ENCODE measurements at regions not wholly inside any gene's neighbourhood (a gene's known extent, or its start where the extent isn't known, plus 50 kb on each side); places are given as distances from the start of the nearest gene placed in this dataset.

GRCh38 chr3:155019575-155019974 is 60.5 kb upstream of the MME start:
- Mint-ChIP-seq H3K36me3 (no peaks in the 10 kb centered on the region), H3K27me3 (ENCODE audit: low read depth in 2 of 2) (no peaks in the 10 kb centered on the region), H3K9me3 (peaks cover 0 to 7% of the 10 kb centered on the region in 2 donors), H3K4me3 (no peak overlapping the region), H3K27ac (no peak overlapping the region), H3K4me1 (no peaks in the 10 kb centered on the region)
- TF ChIP-seq CTCF (IDR thresholded peaks at IDR 0.05), result no peak
- H3K27me3 ChIP-seq (ENCODE audit: control insufficient read depth, insufficient read depth, low read length), result no peaks in the 10 kb centered on the region
- H3K4me3 ChIP-seq (ENCODE audit: low read length), result no peak overlapping the region
- intact Hi-C loops (cut with micrococcal nuclease), result no loop called here
- H3K36me3 ChIP-seq (ENCODE audit: control insufficient read depth, insufficient read depth, low read length), result no peaks in the 10 kb centered on the region
- no peak for DNase-seq
- no peaks in the 10 kb centered on the region for H3K9me3 ChIP-seq (ENCODE audit: control insufficient read depth, insufficient read depth, low read length)
- no peak overlapping the region for H3K27ac ChIP-seq (ENCODE audit: low read length)
- WGBS (ENCODE audit: insufficient coverage), result 100% methylated on average over 1 of the region's 1 CpG
- ATAC-seq, result no peak
- H3K4me1 ChIP-seq (ENCODE audit: control insufficient read depth, insufficient read depth, low read length), result no peaks in the 10 kb centered on the region

- H3K4me1 Mint-ChIP-seq, result no peaks in the 10 kb centered on the region
- no peaks in the 10 kb centered on the region for H3K27me3 Mint-ChIP-seq (ENCODE audit: low read depth in 2 of 2)
- H3K9me3 Mint-ChIP-seq, result peaks cover under 1 to 7% of the 10 kb centered on the region in 2 donors
- DNase-seq, result no peak
- no peak overlapping the region for H3K4me3 Mint-ChIP-seq
- TF ChIP-seq CTCF (IDR thresholded peaks at IDR 0.05), result no peak
- peak in 1 of 3 donors; percentile 44 for ATAC-seq
- intact Hi-C loops (cut with micrococcal nuclease), result no loop called here
- no peaks in the 10 kb centered on the region for H3K4me1 ChIP-seq (ENCODE audit: control insufficient read depth, insufficient read depth, low read length)
- no peak overlapping the region for H3K27ac Mint-ChIP-seq
- H3K36me3 ChIP-seq (ENCODE audit: control insufficient read depth, insufficient read depth, low read length), result no peaks in the 10 kb centered on the region
- no peaks in the 10 kb centered on the region for H3K9me3 ChIP-seq (ENCODE audit: control insufficient read depth, insufficient read depth, low read length)
- H3K4me3 ChIP-seq (ENCODE audit: low read length), result no peak overlapping the region
- WGBS (ENCODE audit: insufficient coverage), result 77% methylated on average over 4 of the region's 5 CpGs
- H3K27ac ChIP-seq (ENCODE audit: low read length), result no peak overlapping the region
- H3K27me3 ChIP-seq (ENCODE audit: control insufficient read depth, insufficient read depth, low read length), result no peaks in the 10 kb centered on the region
- H3K36me3 Mint-ChIP-seq, result no peaks in the 10 kb centered on the region
Measured at GRCh38 chr3:155018621-155019330, 61.3 kb upstream of the MME start.

- no peaks in the 10 kb centered on the region for H3K9me3 ChIP-seq (ENCODE audit: control insufficient read depth, insufficient read depth, low read length)
- H3K9me3 Mint-ChIP-seq, result peaks cover 6 to 15% of the 10 kb centered on the region in 2 donors
- no peaks in the 10 kb centered on the region for H3K4me1 ChIP-seq (ENCODE audit: control insufficient read depth, insufficient read depth, low read length)
- DNase-seq (no peak), ATAC-seq (no peak)
- no peak overlapping the region for H3K27ac ChIP-seq (ENCODE audit: low read length)
- no peaks in the 10 kb centered on the region for H3K27me3 Mint-ChIP-seq (ENCODE audit: low read depth in 2 of 2)
- no peaks in the 10 kb centered on the region for H3K36me3 ChIP-seq (ENCODE audit: control insufficient read depth, insufficient read depth, low read length)
- H3K36me3 Mint-ChIP-seq, result no peaks in the 10 kb centered on the region
- TF ChIP-seq CTCF (IDR thresholded peaks at IDR 0.05), result no peak
- no peak overlapping the region for H3K4me3 Mint-ChIP-seq
- WGBS (ENCODE audit: insufficient coverage), result 31% methylated on average over 2 of the region's 2 CpGs
- H3K27ac Mint-ChIP-seq, result no peak overlapping the region
- H3K4me1 Mint-ChIP-seq, result no peaks in the 10 kb centered on the region
- H3K27me3 ChIP-seq (ENCODE audit: control insufficient read depth, insufficient read depth, low read length), result no peaks in the 10 kb centered on the region
- no peak overlapping the region for H3K4me3 ChIP-seq (ENCODE audit: low read length)
- intact Hi-C loops (cut with micrococcal nuclease), result no loop called here
Measured at GRCh38 chr3:155015776-155016436, 64.2 kb upstream of the MME start.
